CD4-positive, alpha-beta T cell treated with Interleukin-12 subunit alpha and Interleukin-12 subunit beta, for 1 hour (primary cell): ENCODE measurements at regions not wholly inside any gene's neighbourhood (a gene's known extent, or its start where the extent isn't known, plus 50 kb on each side); places are given as distances from the start of the nearest gene placed in this dataset.

Experiments used
- DNase-seq: peaks from one replicate; pipeline ENCODE4 v3.0.0-alpha.2; 2020

DNA sequence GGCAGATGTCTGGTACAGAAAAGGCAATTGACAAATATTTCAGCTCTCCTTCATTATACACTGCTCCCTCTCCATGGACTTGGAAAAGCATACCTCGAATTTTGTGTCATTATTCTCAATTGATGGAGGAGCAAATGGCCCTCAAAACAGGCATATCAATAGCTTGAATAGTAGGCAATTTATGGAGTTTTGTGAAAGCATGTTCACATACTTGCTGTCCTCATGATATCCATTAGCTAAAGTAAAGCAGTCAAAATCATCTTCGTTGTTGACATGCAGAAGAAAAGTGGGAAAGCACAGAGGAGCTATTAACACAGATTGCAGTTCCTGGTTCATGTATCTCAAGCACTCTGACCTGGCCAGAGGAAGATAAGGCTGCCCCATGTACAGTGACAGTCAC lies 472.8 kb downstream of the CCSER2 start:
- no peak for DNase-seq

DNA sequence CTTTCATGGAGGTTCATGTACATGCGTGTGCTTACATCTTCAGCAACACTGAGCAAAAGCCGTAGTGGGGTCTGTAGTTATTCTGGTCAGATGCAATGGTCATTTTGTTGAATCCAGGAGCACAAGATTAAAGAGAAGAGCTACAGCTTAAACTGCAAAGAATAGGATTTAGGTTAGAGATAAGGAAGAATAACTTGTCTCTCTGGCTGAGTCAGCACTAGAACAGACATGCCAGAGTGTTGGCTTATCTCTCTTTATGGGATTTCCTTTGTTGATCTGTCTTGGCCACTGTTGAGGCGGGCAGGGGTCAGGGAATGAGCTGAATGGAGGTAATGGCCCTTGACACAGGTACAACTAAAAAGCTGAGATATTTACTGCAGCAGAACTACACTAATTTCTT lies 473.5 kb downstream of the CCSER2 start:
- no peak for DNase-seq

DNA sequence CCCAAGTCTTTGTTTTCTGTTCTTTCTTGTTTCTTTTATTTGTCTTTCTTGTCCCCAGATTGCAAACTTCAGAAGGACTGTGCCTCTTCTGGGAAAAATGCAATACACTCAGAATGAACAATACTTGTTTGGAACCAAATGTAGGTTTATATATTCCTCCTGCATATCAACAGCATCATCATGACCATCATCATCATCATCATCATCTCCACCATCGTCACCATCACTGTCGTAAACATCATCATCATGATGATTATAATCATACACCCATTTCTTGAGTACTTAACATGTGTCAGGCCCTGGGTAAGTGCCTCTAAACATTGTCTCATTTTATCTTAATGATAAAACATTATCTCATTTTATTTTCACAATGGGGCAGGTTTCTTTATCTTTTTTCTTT lies 476.8 kb downstream of the CCSER2 start:
- DNase-seq: no peak

DNA sequence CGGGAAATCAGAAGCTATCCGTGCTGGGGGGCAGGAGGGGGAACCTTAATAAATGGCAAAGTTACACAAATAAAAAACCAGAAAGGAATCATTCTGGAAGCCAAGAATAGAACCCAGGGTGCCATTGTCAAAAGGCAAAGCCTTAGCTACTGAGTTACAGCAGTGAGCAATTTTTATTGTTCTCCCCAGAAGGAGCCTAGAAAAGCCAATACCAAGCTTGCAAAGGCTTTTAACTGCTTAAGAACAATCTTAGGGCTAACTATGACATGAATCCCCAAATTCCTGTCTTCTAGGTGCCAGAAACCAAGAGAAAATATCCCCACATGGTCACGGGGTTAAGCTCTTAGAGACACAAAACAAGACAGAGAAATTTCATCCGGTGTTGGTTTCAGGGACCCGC lies 482.7 kb downstream of the CCSER2 start:
- DNase-seq: no peak

DNA sequence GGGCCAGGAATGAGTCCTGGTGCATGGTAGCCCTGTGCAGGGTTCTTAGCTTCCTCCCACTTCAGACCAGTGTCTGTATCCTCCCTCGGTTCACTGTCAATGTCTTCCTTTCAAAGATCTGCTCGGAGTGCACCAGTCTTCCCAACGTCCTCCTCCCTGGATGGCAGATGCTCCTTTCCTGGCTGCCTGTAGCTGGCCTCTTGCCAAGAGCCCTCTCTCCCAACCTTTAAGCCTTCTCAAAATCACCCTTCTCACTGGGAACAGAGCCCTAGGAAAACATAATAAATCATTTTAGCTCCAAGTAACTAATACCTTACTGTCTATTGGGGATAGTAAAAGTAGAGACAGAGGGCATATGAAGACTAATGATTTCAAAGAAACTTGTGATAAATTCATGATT lies 490.6 kb downstream of the CCSER2 start:
- DNase-seq: no peak

DNA sequence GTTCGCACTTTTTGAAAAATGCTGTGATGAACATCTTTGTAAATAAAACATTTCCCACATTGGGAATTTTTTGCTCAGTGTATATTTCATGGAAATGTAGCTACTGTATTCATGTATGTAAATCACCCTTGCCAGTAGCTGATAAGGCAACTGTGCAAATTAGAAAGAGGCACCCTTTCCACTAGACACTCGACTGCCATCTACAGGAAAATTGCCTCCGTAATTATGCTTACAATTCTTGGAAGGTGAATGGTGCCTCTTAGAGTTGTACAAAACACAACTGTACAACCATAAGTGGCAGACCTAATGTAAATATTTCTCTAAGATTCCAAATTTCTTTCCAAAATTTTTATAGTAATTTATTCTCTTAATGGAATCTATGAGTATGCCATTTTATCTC lies 491.7 kb downstream of the CCSER2 start:
- DNase-seq: no peak

DNA sequence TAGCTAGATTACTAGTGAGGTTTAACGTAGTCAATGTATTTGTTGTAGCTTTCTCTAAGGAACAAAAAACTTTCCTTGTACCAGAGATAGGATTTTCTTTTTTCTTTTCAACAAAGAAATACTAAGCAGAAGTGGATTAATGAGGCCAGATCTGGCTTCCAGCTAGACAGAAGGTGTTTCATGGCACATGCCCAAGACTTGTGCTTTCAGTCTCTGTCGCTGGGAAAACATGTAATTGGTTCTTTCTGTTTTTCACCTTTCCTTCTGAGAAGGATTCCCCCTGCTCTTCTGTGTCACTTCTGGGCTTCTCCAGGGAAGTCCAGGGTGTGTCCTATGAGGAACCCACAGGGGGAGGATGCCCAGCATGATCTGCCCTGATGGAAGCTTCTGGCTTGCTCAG lies 492.2 kb downstream of the CCSER2 start:
- no peak for DNase-seq

DNA sequence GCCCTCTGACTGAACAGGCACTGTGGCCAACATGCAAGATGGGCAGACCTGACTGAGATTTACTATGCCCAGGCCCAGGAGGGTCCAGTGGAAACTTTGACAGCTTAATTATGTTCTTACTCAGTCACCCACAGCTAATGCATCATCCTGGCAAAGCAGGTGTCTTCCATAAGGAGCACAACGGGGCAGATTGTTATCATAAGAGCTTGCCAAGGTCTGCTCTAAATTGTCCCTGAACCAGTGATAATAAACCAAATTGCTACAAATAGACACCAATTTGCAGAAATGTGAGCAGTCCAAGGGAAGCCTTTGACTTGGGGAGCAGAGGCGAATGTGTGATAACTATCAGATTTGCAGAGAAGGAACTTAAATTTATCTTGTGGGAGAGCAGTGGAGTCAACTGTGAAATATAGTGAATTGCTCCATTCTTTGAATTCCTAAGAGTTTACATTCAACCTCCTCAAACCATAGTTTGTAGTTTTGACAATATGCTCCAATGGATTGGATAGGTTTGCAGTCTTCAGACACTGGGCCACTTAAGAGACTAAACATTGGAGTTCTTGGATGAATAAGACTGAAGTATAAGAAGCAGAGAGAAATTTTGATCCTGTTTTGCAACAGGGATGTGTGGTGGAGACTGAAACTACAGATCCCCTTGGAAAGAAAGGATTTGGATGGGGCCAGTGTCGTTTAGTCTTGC lies 494.7 kb downstream of the CCSER2 start:
- no peak for DNase-seq

DNA sequence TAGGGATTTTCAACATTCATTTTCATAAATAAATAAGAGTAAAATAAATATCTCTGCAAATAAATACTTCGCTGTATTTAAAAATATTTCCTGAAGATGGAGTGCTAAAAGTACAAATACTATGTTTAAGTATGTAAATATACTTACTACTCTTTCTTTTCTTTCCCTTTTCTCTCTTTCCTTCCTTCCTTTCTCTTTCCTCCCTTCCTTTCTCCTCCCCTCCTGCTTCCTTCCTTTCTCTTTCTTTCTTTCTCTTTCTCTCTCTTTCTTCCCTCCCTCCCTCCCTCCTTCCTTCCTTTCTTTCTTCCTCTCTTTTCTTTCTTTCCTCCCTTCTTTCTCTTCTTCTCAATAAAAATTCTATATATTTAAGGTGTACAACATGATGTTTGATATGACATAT lies 496.1 kb downstream of the CCSER2 start:
- DNase-seq: no peak

DNA sequence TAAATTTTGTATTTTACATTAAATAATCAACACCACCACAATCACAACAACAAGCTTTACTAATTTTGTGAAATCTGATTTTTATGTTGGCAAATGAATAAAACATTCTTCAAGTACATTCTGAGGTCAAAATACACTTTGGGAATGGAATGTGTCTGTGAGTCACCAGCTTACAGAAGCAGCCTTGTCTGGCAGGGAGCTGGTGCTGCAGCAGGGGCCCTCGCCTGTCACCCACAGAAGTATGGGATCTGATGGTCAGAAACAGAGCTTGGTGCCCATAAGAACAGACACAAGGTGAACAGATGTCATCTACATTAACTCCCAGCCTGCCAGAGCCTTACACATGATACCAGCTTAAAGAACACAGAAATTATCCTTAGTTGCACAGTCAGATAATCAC lies 496.9 kb downstream of the CCSER2 start:
- DNase-seq: no peak

DNA sequence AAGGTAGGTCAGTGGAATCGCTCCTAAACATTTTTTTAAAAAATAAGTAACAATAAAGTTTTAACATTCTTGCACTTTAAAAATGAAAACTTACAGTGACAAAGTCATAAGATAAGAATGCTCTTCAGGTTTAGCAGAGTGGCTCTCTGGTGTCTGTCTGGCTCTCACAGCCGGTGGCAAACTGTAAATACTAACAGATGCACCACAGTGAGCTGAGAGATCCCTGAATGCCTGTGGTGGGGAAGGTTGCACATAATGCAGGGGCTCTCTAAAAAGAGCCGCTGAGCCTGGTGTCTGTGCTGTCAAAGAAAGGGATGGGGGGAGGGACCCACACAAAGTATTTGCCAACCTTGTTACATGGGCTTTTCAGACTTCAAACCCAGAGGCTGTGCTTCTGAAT lies 498.3 kb downstream of the CCSER2 start:
- DNase-seq: no peak

DNA sequence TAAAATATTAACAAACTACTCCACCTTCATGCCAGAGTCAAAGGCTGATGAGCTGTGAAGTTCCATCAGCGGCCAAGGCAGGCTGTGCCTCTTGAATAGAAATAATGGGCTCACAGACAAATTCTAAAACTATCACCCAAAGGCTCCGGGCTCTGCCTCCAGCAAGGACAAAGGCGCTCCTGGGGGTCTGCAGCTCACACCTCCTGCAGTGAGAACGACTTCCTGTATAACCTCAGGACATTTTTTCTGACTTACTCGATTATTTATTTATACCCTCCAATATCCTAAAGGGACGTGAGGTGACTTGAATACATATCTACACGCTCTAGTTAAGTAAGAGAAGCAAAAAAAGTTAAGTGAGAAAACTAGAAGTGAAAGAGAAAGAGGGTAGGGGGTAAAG lies 500.7 kb downstream of the CCSER2 start:
- no peak for DNase-seq

DNA sequence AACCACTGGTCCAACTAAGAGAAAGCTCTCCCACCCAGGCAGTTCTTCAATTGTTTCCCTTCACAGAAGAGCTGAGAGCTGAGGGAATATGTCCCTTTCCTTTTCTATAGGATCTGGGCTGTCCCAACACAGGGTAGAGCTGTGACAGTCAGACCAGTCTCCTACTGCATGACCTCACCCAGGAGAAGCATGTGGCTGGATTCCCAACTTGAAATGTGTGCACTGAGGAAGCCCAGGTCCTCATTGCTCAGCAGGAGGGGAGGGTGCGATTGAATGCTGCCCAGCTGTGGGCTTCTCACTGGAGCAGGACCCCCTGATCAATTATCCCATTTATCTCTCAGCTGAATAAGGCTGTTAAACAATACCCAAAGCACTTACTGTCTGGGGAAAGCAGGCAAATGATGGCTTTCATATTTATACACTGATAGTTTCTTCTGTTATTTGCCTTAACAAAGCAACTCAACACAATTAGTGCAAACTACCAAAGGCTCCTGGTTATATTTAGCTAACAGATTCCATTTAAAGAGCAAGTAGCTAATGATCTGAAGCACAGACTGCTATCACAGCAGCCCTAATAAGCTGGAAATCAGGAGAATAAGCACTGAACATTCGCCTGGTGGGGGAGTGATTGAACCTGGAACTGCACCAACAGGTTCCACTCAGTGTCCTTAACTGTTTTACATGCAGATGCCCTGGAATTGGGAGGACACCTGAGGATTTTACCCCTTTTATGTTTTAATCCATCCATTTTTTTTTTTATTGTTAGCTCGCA lies 508.8 kb downstream of the CCSER2 start:
- DNase-seq: no peak

DNA sequence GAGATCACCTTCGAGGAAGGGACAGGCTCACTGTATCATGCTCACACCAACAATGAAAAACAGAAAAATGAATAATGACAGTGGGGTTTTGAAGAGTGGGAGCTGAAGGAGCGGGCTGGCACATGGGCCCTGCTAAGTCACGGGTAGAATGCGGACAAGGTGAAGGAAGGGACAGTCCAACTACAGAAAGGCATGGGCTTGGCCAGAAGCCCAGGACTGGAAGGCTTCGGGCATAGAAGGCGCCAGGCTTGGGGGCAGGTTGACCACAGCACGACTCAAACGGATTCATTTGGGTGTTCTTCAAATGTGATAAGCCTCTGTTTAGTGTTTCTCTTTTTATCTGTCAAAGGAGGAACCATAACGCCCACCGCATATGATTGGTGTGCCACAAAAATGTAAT lies 509.5 kb downstream of the CCSER2 start:
- DNase-seq: no peak

DNA sequence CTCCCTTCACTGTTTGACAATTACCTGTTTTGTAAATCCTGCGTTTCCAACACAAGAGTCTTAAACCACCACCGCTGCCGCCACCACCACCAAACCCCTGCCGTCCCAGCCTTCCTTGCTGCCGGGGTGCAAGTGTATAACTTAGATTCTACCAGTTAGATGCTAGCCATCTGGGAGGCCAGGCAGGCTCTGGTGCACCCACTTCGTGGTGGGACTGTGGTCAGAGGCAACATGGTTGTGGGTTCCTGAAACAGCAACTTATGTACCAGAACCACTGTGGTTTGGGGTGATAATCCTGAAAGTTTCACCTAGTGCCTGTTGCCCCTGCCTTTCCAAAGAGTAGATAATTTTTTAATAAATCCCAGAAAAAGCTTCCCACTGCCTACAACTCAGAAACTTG lies 510.5 kb downstream of the CCSER2 start:
- DNase-seq: no peak

DNA sequence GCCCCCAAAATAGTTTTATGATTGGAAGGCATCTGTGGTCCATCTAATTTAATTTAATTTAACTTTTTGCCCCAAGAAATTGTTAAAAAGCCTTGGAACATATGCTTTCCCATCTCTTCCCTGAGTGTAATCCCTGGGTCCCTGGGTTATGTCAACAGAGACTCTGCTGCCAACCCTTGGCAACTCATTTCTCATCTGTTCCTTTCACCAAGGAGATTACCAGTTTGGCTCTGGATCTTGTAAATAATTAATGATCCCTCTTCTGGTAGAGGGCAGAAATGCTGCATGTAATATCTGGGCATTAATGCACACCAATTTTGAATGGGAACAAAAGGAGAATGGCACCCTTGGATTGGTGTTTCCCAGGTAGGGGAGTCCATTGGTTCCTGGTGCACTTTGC lies 514.2 kb downstream of the CCSER2 start:
- DNase-seq: no peak

DNA sequence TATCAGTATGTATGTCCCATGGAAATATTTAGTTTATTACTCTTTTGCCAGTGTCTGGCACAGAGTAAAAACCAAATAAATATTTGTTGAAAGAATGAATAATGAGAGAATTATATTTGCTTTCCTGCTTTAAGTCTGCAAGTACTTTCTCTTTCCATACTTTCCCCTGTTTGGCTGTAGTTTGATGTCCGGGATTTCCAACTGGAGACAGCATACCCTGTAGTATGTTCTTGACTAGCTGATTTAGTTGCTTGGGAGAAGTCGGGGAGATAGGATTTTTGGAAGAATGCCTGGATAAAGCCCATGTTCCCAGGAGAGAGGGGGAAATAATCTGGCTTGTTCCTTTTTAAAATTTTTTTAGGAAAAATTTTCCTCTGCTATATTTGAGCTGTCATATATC lies 516.1 kb downstream of the CCSER2 start:
- DNase-seq: no peak

DNA sequence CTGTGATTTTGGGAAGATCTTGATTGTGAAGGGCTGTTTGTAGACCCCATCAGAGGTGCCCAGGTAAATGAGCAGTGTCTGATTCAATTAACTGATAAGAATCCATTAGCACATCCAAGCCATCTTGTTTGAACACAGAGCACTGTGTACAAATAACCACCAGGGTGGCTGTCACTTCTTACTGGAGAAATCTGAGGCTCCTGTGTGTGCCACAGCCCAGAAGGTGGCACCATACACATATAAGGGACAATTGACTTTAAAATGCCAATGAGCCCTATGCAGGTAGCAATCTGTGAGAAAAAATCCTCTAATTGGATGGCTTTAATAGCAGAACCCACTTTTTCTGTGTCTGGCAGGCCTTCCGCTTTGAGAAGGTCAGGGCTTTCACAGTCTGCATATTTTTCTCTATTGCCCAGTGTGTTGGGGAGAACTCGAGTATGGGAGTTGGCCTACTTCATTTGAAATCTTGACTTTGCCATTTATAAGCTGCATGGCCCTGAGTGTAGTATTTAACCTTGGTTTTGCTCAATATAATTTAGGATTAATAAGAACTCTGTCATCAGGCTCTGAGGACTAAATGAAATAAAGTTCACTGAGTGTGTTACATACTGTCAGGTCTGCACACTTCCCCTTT lies 517.4 kb downstream of the CCSER2 start:
- no peak for DNase-seq

DNA sequence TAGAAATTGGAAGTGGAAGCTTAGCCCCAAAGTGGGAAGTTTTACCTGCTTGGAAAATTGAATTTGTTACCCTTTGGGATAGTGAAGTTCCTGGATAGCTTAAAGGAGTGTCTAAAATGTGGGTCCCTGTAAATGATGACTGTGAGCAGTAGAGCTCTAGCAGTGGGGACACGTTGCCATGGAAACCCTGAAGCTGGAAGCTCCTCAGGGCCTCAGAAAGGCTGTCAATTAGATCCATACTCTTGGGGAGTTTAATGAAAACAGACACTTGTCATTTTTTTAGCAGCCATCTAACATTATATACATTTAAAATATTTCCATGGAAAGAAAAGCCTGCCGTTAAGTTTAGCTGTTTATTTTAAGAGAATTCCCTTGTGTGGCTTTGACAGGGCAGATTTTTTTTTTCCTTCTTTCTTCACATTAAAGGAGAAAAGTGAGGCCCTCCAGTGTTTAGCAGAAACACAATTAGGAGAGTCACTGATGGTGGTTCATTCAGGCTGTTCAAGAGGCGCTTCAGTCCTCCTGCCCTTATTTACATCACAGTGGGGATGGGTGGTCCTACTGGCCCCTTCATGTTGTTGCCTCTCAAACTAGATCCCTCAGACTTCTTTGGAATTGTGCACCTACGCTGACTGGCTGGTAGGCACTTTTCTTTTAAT lies 518.4 kb downstream of the CCSER2 start:
- no peak for DNase-seq

DNA sequence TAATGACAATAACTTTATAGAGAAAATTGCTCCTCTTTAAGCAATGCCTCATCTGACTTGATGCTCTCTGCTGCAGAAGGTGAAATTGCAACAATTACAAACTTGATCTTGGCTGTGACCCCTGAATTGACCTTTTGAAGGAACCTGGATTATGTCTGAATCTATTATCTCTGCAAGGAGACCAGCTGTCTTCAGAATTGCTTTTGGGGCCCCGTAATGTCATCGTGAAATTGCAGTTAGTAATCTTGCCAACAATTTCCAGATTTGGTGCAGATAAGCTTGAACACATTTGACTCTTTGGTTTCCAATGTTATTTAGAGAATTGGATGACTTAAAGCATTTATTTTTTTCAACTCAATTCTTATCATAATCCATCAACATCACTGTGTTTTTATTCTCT lies 520.6 kb downstream of the CCSER2 start:
- DNase-seq: no peak

DNA sequence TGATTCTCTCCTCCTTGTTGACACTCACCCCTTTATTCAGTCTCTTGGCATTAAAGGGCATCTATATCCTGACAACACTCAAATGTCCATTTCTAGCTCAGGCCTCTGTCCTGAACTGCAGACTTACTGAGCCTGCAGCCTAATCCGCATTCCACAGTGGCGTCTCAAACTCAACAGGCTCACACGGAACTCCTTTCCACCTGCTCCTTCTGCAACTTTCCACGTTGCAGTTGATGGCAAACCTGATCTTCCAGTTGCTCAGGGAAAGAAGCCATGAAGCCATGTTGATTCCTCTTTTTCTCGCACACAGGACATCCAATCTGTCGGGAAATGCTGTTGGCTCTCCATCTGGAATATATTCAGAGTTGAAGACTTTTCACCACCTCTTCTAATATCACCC lies 522.4 kb downstream of the CCSER2 start:
- no peak for DNase-seq

DNA sequence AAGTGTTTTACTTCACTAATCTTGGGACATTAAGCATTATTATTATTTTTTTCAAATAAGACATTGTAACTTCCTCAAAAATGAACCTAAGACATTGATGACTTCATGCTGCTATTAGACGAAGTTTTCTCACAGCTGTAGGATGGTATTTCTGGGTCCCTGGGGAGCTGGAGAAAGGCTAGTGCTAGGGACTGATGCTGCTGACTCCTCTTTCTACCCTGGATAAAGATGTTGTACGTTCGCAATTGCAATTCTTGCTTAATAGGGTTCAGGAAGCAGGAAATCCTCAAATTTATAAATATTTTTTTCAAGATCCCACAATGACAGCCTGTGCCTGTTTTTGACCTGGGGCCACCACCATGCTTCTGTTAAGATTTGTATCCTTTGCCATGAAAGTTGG lies 526.0 kb downstream of the CCSER2 start:
- DNase-seq: no peak

DNA sequence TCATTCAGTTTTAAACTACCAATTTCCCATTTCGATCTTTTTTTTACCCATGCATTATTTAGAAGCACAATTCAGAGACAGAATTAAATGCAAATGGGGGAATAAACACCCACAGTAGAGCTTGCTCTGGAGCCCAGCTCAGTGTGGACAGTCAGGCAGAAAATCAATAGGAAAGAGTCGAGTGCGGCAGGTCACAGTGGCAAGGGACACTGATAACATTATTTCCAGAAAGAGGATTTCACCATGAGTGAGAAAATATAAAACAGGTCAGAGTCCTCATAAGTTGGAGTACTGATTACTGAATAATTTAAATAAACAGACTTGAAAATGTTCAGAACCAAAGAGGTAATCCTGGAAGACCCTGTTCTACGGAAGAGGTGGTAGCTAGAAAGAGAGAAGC lies 532.5 kb downstream of the CCSER2 start:
- DNase-seq: no peak

DNA sequence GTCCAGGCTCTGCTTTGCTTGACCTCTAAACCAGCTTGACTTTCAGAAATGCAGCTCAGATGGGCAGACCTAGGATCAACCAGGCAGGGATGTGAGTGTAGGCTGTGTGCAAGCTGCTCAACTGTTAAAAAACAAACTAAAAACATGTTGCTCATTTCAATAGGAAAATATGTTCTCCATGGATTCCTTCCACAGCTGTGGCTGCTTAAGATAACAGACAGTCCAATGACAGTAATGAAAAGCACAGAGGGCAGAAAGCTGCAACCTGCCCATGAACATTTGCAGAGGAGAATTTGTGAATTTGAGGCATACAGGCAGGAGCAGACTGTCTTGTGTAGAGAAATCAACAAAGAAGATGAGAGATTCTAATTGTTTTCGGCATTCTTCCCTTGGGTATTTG lies 534.2 kb downstream of the CCSER2 start:
- no peak for DNase-seq
